ENCODE measurements at regions not wholly inside any gene's neighbourhood (a gene's known extent, or its start where the extent isn't known, plus 50 kb on each side); places are given as distances from the start of the nearest gene placed in this dataset.

DNA sequence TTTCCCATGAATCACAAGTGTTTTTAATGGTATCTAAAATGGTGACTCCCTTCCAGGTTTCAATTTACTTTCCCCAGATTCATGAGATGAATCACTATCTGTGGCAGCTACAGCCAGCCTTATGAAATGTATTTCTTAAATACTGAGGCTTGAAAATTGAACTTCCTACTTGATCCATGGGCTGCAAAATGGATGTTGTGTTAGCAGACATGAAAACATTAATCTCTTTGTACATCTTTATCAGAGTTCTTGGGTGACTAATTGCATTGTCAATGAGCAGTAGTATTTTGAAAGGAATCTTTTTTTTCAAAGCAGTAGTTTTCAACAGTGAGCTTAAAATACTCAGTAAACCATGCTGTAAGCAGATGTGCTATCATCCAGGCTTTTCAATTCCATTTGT lies 250.8 kb downstream of the SLC6A15 start:
- DNase-seq: no peak

DNA sequence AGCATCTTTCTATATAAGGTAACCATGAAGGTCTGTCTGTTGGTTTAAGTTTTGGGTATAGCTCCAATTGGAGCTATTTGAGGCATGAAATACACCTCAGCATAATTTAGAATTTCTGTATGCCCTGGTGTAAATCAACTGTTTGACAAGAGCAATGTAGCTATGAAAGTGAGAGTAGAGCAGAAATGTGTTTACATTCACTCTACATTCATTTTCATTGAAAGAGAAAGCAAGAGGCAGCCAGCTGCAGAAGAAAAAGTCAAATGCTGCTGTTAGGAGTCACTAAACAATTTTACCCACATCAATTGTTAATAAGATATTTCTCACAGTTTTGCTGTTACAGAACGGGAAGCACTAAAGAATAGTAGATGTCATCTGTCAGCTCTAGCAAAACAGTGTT lies 252.5 kb downstream of the SLC6A15 start:
- DNase-seq: no peak

DNA sequence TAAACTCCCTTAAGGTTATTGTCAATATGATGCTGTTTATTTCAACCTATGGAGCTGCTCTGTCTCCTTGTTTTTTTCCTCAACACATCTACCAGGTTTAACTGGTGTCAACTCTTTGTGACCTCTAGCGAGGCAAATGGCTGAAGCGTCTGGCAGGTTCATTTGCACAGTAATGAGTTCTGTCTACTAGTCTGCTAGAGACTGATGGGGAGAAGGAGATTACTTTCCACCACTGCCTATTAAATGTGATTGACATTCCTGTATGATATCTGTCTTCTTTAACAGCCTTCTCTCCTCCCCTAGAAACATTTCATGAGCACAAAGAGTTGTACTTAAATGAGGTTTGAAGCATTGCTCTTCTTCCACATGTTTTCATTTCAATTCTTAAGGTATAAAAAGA lies 253.7 kb downstream of the SLC6A15 start:
- no peak for DNase-seq

DNA sequence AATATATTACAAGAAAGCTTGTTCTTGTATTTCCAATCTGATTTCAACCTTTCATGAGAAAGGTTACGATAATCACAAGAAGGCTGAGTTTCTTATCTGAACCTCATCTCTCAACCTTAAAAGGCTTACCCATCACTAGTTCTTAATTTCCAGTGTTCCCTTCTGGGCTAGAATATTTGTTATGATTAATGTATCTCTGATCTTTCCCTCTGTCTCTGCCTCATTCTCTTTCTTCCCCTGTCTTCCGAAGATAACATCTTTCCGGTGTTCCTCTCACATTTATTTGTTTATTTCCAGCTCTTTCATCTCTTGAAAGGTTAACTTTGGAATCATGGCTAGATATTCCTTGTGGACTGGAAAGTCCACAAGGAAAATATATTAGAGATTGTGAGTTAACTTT lies 255.9 kb downstream of the SLC6A15 start:
- no peak for DNase-seq

- no peak for DNase-seq
Measured at GRCh38 chr12:84653482-84653881, 259.1 kb downstream of the SLC6A15 start.

DNA sequence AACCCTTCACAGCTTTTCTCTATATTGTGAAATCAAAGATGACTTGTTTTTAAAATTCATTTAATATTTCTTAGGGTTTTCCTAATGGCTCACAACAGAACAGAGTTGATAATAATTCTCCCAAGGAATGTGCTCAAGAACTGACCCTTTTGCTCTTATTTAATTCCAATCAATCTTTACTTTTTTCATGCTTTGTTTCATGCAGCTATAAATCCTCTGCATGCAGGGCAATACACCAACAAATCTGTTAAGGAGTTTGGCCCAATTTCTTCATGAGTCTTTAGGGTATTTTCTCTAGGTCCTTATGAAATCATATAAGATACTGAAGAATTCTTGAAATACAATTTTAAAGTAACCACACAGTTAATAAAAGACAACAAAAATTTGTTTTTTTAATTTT lies 264.2 kb downstream of the SLC6A15 start:
- DNase-seq: no peak

DNA sequence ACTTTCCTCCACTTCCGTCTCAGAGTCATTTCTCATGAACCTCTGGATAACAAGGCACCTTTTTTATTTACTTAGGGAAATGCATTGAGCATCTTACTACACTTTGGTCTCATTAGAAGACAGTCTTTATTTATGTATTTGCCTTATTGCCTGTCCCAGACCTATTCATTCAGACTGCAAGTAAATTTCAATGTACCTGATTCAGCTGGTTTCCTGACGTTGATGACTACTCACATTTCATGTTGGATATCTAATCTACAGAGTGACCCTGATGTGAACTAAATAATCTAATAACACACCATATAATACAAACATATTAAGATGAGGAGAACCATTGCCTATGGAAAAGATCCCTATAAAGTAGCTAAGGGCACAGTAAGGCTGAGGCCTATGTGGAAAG lies 267.7 kb downstream of the SLC6A15 start:
- DNase-seq: no peak

DNA sequence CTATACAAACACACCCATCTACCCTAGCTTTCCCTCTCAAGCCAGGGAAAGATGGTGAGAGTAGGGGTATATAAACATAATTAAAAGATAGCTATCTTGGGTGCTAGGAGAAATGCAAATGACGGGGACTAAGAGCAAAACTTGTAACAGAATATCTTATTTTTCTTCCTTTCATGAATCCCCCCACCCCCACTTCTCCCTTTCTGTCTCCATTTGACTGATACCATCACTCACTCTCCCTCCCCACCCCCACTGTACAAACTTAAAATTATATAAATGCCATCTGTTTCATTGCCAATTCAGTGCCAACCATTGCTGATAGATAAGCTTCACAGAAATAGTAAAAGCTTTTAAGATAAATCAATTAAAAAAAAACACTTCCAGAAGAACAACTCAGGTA lies 268.6 kb downstream of the SLC6A15 start:
- DNase-seq: no peak

DNA sequence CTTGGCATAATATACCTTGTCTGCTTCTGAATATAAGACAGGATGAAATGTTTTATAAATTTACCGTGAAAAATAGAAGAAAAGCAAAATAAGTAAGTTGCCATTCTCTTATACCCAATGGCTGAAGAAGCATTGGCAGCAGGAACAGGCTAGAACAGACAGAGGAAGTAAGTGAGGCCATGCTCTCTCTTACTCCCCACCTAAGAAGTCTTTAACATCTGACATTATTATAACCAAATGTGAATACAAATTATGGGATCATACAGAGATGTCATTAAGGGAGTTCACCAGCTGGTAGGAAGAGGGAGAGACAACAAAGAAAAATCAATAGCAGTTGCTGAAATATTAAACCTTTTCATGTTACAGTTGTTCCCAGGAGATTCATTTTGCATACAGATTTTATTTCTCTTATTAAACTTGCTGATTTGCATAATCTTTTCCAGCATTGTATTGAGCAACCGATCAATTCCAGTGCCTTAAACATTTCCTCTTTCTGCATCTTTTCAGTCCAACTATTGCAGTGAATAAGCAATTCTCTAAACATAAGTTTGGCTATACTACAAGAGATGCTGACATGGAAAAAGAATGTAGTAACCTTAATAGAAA lies 270.6 kb downstream of the SLC6A15 start:
- DNase-seq: no peak

GRCh38 chr12:84638811-84639368 lies 273.7 kb downstream of the SLC6A15 start:
- DNase-seq: no peak

DNA sequence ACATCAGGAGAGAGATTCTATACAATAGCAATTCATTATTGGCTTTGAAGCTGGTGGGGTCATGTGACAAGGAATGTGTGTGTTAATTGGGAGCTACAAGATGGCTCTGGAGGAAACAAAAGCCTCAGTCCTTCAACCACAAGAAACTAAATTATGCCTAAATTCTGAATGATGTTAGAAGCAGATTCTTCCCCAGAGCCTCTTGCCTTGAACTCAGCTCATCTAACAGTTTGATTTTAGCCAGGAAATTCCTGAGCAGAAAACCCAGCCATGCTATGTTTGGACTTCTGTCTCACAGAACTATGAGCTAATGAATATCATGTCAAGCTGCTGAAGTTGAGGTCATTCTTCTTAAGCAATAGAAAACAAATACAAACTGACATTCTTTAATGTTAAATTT lies 274.7 kb downstream of the SLC6A15 start:
- no peak for DNase-seq

- DNase-seq: no peak
Measured at GRCh38 chr12:84636801-84637290, 275.8 kb downstream of the SLC6A15 start.

DNA sequence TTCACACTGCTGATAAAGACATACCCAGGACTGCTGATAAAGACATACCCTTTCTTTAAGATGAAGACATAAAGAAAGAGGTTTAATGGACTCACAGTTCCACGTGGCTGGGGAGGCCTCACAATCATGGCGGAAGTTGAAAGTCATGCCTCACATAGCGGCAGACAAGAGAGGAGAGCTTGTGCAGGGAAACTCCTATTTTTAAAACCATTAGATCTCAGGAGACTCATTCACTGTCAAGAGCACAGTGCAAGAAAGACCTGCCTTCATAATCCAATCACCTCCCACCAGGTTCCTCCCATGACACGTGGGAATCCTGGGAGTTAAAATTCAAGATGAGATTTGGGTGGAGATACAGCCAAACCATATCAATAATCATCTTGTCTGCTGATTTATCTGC lies 278.1 kb downstream of the SLC6A15 start:
- no peak for DNase-seq

DNA sequence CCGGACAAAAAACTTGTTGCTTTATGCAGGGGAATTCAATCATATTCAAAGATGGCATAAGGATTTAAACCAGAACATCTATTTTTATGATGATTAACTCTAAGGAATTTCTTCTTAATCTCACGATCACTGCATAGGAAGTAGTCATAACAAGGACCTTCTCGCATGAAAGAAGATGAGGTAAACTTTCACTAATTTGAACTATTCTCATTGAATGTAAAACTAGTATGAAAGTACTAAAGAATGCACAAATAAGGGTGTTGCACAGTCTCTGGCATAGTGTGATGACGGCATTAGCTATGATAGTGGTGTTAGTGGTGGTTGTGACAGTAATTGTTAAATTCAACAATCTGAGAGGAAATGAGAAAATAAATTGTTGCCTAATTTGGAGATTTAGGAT lies 280.0 kb downstream of the SLC6A15 start:
- no peak for DNase-seq

DNA sequence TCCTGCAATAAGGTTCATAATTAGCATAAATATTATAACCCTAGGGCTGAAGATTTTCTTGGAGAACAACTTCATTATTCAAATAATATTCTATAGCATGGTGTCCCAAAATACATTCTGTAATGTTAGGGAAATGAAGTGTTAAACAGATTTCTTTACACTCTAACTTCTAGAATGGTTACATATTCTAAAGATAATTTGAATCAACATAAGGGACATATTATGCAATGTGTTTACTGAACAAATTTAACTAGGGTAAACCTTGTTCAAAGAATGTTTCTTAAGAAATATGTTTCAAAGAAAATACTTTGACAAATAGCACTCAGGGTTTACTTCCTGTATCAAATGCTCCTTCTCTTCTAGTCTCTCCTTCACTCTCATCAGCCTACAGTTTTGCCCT lies 281.6 kb downstream of the SLC6A15 start:
- DNase-seq: no peak

GRCh38 chr12:84627593-84627992 lies 285.0 kb downstream of the SLC6A15 start:
- no peak for DNase-seq

- DNase-seq: no peak
Measured at GRCh38 chr12:84624601-84625000, 288.0 kb downstream of the SLC6A15 start.

DNA sequence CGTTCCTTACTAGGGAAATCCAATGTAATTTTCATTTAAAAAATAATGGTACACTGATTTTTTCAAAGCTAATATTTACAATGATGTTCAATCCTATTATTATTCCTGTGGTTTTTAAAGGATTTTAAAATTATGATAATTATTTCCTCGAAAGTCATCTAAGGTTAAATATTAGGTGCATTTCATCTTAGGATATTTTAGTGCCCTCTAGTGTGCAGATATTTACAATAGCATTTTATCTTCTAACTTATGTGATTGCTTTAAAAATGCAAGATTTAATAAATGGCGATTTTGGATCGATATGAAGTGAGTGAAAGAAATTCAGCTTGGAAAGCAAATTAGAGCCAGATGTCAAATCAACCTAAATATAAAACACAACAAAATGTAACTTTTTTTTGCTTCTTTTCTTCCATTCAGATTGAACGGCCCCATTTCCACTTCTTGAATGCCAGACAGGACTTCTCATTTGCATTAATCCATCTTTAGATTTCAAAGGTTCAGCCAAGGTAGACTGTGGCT lies 293.5 kb downstream of the SLC6A15 start:
- no peak for DNase-seq

GRCh38 chr12:84607170-84607819 lies 305.3 kb downstream of the SLC6A15 start:
- no peak for DNase-seq

- no peak for DNase-seq
Measured at GRCh38 chr12:84605983-84606382, 306.6 kb downstream of the SLC6A15 start.

GRCh38 chr12:84604551-84604950 lies 308.0 kb downstream of the SLC6A15 start:
- DNase-seq: no peak

DNA sequence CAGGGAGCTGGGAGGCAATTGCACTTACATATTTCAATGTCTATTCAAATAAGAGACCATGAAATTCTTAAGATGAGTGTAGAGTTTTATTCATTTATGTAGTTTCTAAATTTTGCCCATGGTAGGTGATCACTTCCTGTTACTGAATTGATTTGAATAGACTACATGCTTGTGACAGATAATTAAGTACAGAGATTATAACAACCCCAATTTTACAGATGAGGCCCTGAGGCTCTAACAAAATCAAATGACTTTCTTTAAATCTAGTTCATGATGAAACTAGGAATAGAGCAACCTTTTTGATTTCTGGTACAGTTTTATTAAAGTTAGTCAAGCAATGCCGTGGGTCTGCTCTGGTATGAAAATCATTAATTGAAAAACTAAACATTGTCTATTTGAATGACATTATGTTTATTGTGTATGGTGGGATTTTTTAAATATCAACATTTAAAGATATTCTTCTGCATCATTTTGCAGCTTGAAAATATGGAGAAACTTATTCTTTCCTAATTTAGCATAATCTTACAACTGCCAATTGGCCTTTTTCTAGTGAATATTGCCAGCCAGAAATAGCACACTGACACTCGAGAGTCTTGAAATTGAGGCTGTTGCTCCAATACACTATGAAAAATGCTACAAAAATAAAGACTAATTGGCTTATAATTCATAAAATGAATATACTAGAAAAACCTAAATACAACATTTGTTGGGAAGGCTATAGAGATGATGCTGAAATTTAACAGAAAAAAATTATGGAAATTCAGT lies 308.9 kb downstream of the SLC6A15 start:
- DNase-seq: no peak

DNA sequence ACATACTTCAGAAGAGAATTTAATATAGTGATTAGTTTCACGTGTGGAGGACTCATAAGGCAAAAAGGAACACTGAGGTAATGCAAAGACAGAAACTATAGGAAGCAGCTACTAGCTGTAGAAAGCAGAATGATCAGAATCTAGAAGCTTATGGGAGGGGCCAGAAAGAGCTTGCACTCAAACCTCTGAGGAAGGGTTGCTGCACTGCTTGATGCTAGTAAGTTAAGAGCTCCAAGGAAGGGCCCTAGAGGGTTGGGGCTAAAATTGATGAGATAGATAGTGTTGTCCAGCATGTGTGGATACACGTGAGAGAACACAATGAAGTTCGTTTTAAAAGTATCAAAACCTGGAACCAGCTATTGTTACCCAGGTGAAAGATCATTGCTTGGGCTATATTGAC lies 311.1 kb downstream of the SLC6A15 start:
- DNase-seq: no peak

- DNase-seq: no peak
Measured at GRCh38 chr12:84599539-84599938, 313.1 kb downstream of the SLC6A15 start.

All from hematopoietic multipotent progenitor cell treated with erythropoietin and hydrocortisone succinate and interleukin-3 and kit ligand, for 8 days (in vitro differentiated cells).